GM12878 (cell line): ENCODE measurements at regions not wholly inside any gene's neighbourhood (a gene's known extent, or its start where the extent isn't known, plus 50 kb on each side); places are given as distances from the start of the nearest gene placed in this dataset.

Source experiments
- ATAC-seq: fragments of 200-7000 bp; cut with Tn5 transposase; 3 replicates; pipeline ENCODE4 v1.9.1; 2020; ENCODE audit warnings: mild to moderate bottlenecking, moderate library complexity
- BruUV-seq: library from RNA; stranded (reverse); fragments of 400-500 nt; replicated peaks from 2 replicates; lab custom pipeline; 2021; lab: Mats Ljungman, UMichigan
- CTCF ChIA-PET: fragments of 300-600 bp; sonication (Branson Sonifier 250); formaldehyde crosslinking; extraction: SDS; loops from one replicate; lab custom pipeline; 2021; ENCODE audit warnings: inconsistent platforms; lab: Yijun Ruan, JAX
- POLR2A ChIA-PET: fragments of 350-600 bp; formaldehyde crosslinking; extraction: SDS; loops from one replicate; lab custom pipeline; 2021; ENCODE audit warnings: inconsistent platforms; lab: Charles Lee
- RAD21 ChIA-PET: fragments of 300-600 bp; sonication (Branson Sonifier 250); formaldehyde crosslinking; loops from one replicate; lab custom pipeline; 2023; ENCODE audit warnings: antibody characterized with exemption; ENCODE audit not compliant: unreplicated experiment; lab: Charles Lee
- SMC1A ChIA-PET: fragments of 300-600 bp; sonication (Branson Sonifier 250); formaldehyde crosslinking; loops from one replicate; lab custom pipeline; 2023; ENCODE audit not compliant: unreplicated experiment, uncharacterized antibody; lab: Charles Lee
- DNase-seq: peaks from one replicate; pipeline ENCODE4 v3.0.0-alpha.2; 2011; ENCODE audit warnings: low read depth, low spot score
- FAIRE-seq: peaks from 3 replicates; lab custom pipeline; 2011; peaks lifted over from hg19 to GRCh38; lab: Jason Lieb, UNC
- H2AFZ ChIP-seq: 2 replicates; pipeline ENCODE4 v1.6.0; 2011; ENCODE audit warnings: low read depth, low read length, control low read depth; ENCODE audit not compliant: control insufficient read depth
- H3K27ac ChIP-seq: 2 replicates; pipeline ENCODE4 v1.5.1; 2011; ENCODE audit warnings: control low read depth; ENCODE audit not compliant: control insufficient read depth, insufficient read depth
- H3K27me3 ChIP-seq, 2 experiments: replicated peaks in 1 of 2; 2 replicates each; pipeline versions ENCODE4 v1.6.0 to v1.6.1; 2011; ENCODE audit warnings: low read length in 1 of 2; ENCODE audit not compliant: control insufficient read depth in 2 of 2, insufficient read depth in 2 of 2
- H3K36me3 ChIP-seq, 2 experiments: 2 replicates each; pipeline ENCODE4 v1.5.1; 2011; ENCODE audit warnings: low read length in 1 of 2; ENCODE audit not compliant: control insufficient read depth in 2 of 2, insufficient read depth in 2 of 2
- H3K4me1 ChIP-seq: 2 replicates; pipeline ENCODE4 v1.6.1; 2011; ENCODE audit warnings: mild to moderate bottlenecking, low read length, moderate library complexity, mixed read lengths; ENCODE audit not compliant: control insufficient read depth, insufficient read depth
- H3K4me2 ChIP-seq: 2 replicates; pipeline ENCODE4 v1.6.0; 2011; ENCODE audit warnings: control low read depth; ENCODE audit not compliant: control insufficient read depth, insufficient read depth
- H3K4me3 ChIP-seq: fragments of 200-600 bp; sonication (generic); 2 replicates; pipeline ENCODE4 v1.5.1; 2016
- H3K79me2 ChIP-seq: 2 replicates; pipeline ENCODE4 v1.6.0; 2011; ENCODE audit warnings: low read length; ENCODE audit not compliant: control insufficient read depth, insufficient read depth
- H3K9ac ChIP-seq: 2 replicates; pipeline ENCODE4 v1.8.0; 2011; ENCODE audit warnings: low read length, control low read depth, mixed read lengths; ENCODE audit not compliant: control insufficient read depth, insufficient read depth
- H3K9me3 ChIP-seq: replicated peaks from 3 replicates; pipeline ENCODE4 v1.5.1; 2011; ENCODE audit warnings: mild to moderate bottlenecking, low read length; ENCODE audit not compliant: control insufficient read depth, insufficient read depth
- H4K20me1 ChIP-seq: 2 replicates; pipeline ENCODE4 v1.6.0; 2011; ENCODE audit not compliant: control insufficient read depth, insufficient read depth
- FOXK2 ChIP-seq: fragments of 450-650 bp; IDR thresholded peaks from 2 replicates; pipeline ENCODE4 v1.6.1; 2017; ENCODE audit warnings: mild to moderate bottlenecking, moderate library complexity
- IKZF2 ChIP-seq, 2 experiments: fragments of 450-650 bp; IDR thresholded peaks; 2 replicates each; pipeline ENCODE4 v1.6.1; 2017; ENCODE audit warnings: mild to moderate bottlenecking in 2 of 2, moderate library complexity in 2 of 2
- JUNB ChIP-seq: IDR thresholded peaks from 2 replicates; pipeline ENCODE4 v1.6.1; 2016; ENCODE audit warnings: antibody characterized with exemption, mild to moderate bottlenecking
- MEF2A ChIP-seq: IDR thresholded peaks from 2 replicates; pipeline ENCODE4 v1.6.1; 2011; ENCODE audit warnings: low read depth, mild to moderate bottlenecking, low read length, moderate library complexity; ENCODE audit not compliant: insufficient read depth
- NR2C1 ChIP-seq: fragments of 450-650 bp; IDR thresholded peaks from 2 replicates; pipeline ENCODE4 v1.6.1; 2017; ENCODE audit warnings: antibody characterized with exemption, mild to moderate bottlenecking, moderate library complexity
- RELA ChIP-seq: fragments of 450-650 bp; IDR thresholded peaks from 2 replicates; pipeline ENCODE4 v1.8.0; 2014; ENCODE audit warnings: borderline replicate concordance; ENCODE audit not compliant: partially characterized antibody
- TAF1 ChIP-seq: IDR thresholded peaks from 2 replicates; pipeline ENCODE4 v1.6.1; 2011; ENCODE audit warnings: mild to moderate bottlenecking, low read depth, low read length, borderline replicate concordance
- TARDBP ChIP-seq: IDR thresholded peaks from 2 replicates; pipeline ENCODE4 v1.6.1; 2016; ENCODE audit warnings: borderline replicate concordance
- YY1 ChIP-seq: IDR thresholded peaks from 2 replicates; pipeline ENCODE4 v1.6.1; 2011; ENCODE audit warnings: low read depth, mild to moderate bottlenecking, low read length
- WGBS: methylation state at CpG from one replicate; pipeline ENCODE4 v1.1.6; 2016; ENCODE audit warnings: low lambda C conversion rate; ENCODE audit not compliant: insufficient replicate concordance, insufficient coverage; ENCODE audit errors: missing lambda C conversion rate; 5-methylcytosine and 5-hydroxymethylcytosine counted together
- in situ Hi-C: fragments of 300-500 bp; cut with MboI; formaldehyde crosslinking; loops from 9 replicates; pipeline ENCODE4 v1.14.3; 2018; ENCODE audit warnings: mixed read lengths
- intact Hi-C: fragments of 100-400 bp; cut with micrococcal nuclease; formaldehyde crosslinking; loops from one replicate; pipeline ENCODE4 v1.14.2; 2022; ENCODE audit not compliant: unreplicated experiment

GRCh38 chr16:81164481-81164880 is 68.3 kb upstream of the GCSH start:
- Histone ChIP-seq H3K4me1 (no peaks in the 10 kb centered on the region), H3K27me3 (no peaks in the 10 kb centered on the region; a peak in 1 of 4 replicates), H2AFZ (no peak overlapping the region), H3K36me3 (no peaks in the 10 kb centered on the region), H3K9ac (no peak overlapping the region), H4K20me1 (no peaks in the 10 kb centered on the region), H3K79me2 (no peaks in the 10 kb centered on the region), H3K4me3 (no peak overlapping the region), H3K4me2 (no peak overlapping the region), H3K9me3 (no peaks in the 10 kb centered on the region), H3K27ac (no peak overlapping the region)
- FAIRE-seq (no peak), DNase-seq (no peak), ATAC-seq (no peak)
- ChIA-PET SMC1A (no interaction called here), CTCF (interaction anchor here (0.7 kb wide), 1 partner anchor 13 kb away, joined by 3 read pairs; no protein-coding TSS in a partner anchor), POLR2A (interaction anchor here (0.6 kb wide), 1 partner anchor 17 kb away, joined by 3 read pairs; no protein-coding TSS in a partner anchor), RAD21 (no interaction called here)
- no TSS peak for BruUV-seq
- WGBS = 36% methylated on average over 11 of the region's 11 CpGs
- no peak for TF ChIP-seq FOXK2
- TF ChIP-seq NR2C1 = no peak
- TF ChIP-seq IKZF2 (IDR thresholded peaks at IDR 0.05) = no peak
- no peak for TF ChIP-seq RELA
- TF ChIP-seq TAF1 = no peak
- intact Hi-C loops (no loop called here), in situ Hi-C loops (no loop called here)

DNA sequence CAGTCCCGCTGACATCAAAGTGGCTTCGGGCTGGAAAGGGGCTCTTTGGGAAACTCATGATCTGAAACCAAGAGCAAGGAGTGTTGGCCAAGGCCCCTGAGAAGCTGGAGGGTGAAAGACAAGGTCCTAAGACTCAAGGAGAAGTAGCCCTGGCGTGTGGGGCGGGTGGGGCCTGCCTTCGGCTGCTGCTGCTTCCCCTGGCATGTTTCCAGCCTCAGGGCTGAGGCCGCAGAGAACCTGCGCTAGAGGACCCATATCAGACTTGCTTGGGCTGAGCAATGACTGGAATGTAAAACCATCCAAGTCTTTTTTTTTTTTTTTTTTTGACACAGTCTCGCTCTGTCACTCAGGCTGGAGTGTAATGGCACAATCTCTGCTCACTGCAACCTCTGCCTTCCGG is 67.5 kb upstream of the GCSH start:
- DNase-seq (no peak), ATAC-seq (no peak), FAIRE-seq (no peak)
- Histone ChIP-seq H3K9ac (no peak overlapping the region), H3K79me2 (no peaks in the 10 kb centered on the region), H3K27me3 (no peaks in the 10 kb centered on the region; a peak in 1 of 4 replicates), H3K4me1 (no peaks in the 10 kb centered on the region), H2AFZ (no peak overlapping the region), H3K27ac (no peak overlapping the region), H3K4me2 (no peak overlapping the region), H3K36me3 (no peaks in the 10 kb centered on the region), H4K20me1 (no peaks in the 10 kb centered on the region), H3K4me3 (no peak overlapping the region), H3K9me3 (no peaks in the 10 kb centered on the region)
- 46% methylated on average over 8 of the region's 9 CpGs for WGBS
- TF ChIP-seq YY1 (no peak), JUNB (no peak), TARDBP (no peak), MEF2A (no peak)
- RAD21 ChIA-PET = no interaction called here
- SMC1A ChIA-PET = no interaction called here
- in situ Hi-C loops (no loop called here), intact Hi-C loops (no loop called here)
- no TSS peak for BruUV-seq
- CTCF ChIA-PET = interaction anchor here (0.7 kb wide), 1 partner anchor 14 kb away, joined by 3 read pairs; no protein-coding TSS in a partner anchor
- POLR2A ChIA-PET = no interaction called here
